ENCODE measurements at regions not wholly inside any gene's neighbourhood (a gene's known extent, or its start where the extent isn't known, plus 50 kb on each side); places are given as distances from the start of the nearest gene placed in this dataset.

DNA sequence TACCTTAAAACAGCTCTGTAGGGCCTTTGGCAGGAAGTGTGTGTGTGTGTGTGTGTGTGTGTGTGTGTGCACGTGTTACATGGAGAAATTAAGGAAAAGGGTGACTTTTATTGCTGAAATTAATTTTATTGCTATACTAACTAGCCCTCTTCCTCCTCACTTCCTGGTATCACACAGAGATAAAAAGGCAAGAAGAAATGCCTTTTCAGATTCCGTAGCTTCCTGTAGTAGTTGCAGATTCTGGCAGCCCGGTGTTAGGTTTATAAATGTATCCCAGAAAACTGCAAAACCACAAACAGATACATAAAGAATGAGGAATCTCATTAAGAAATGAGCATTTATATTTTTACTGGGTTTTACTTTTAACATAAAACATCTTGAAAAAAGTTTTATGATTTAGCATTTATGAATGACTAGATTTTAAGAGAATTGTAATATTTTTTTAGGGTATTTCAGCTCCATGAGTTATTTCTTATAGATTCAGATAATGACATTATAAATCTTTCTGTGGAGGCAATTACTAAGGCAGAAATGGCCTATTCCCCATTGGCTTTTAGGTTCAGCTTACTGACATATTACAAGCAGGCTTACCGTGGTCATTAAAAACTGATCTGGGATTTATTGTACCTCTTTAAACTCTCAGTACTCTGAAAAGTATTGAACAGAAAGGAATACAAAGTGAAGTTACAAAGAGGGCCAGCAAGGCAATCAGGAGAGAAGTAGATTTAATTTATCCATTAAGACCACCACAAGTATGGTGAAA lies 249.1 kb upstream of the TSHZ2 start:
- DNase-seq: no peak

DNA sequence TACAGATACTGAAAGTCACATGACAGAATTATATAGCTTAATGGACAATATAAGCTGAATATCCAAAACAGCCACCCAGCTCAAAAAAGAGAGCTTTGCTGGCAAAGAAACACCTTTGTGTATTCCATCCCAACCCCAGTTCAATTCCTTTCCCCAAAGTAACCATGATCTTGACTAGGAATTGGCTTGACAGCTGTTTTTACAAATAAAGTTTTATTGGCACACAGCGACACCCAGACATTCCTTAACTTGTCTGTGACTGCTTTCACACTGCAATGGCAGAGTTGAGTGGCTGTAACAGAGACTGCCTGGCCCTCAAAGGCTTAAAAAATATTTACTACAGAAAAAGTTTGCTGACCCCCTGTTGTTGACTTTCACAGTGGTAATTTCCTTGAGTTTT lies 264.0 kb upstream of the TSHZ2 start:
- no peak for DNase-seq

DNA sequence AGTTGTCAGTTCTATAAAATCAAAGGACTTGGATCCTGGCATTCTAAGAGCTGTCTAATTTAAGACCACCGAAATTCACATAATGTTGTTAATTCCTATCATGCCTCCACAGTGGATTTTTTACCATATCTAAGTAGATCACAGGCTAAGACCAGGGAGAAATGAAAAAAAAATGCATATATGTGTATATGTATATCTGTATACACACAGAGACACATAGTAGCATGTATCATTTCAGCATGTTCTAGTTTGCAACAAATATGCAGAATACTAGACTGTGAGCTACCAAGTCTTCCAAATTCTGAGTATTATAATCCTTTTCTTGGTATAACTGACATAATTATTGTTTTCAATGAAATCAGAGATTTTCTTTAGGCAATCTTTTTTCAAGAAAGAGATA lies 267.6 kb upstream of the TSHZ2 start:
- DNase-seq: no peak

DNA sequence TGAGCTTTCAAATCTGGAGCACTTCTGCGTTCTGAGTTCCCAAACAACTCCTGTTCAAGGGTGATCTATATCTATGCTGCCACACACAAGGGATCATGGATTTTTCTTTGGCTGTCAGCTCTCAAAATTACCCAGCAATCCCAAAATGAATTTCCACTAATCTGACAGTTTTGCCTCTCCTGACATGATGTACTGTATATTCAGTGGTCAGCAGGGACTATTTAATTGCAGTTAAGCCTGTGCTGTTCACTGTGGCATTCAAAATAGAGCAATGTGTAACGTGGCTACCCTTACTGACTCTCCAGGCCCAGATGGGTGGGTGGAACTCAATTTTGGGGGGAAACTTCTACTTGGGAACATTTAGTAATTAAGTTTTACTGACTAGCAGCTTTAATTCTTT lies 283.8 kb upstream of the TSHZ2 start:
- no peak for DNase-seq

DNA sequence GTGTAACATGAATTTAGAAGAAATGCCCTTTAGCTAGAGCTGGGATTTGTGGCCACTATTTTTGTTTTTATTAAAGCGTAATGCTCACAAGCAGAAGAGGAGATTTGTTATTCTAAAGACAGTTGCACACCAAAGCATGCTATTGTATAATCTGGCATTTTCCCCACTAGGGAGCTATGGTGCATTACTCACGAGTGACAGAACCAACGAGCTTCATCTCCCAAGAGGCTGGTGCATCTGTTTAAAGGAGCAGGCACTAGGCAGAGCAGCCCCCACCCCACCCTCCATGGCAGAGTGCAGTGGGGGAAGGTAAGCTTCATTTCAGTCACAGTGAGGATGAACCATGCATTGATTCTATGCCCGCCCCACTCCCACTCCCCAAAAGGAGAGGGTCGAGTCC lies 287.3 kb upstream of the TSHZ2 start:
- DNase-seq: no peak

DNA sequence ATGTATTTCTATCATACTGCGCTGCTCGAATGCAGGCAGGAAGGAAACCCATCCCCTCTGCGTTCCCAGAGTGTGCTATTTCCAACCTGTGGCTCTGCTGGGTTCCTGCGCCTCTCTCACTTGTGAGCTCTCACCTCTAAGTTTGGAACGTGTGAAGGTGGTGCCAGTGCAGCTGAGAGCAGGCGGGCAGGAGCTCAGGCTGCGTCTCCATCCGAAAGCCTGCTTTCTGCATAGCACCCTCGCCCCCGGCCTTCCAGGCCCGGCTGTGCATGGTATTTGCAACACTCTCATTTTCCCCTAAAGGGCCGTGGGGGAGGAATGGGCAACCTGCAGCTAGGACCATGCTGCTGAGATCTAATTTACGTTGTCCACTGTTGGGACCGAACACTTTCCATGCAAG lies 288.0 kb upstream of the TSHZ2 start:
- no peak for DNase-seq

DNA sequence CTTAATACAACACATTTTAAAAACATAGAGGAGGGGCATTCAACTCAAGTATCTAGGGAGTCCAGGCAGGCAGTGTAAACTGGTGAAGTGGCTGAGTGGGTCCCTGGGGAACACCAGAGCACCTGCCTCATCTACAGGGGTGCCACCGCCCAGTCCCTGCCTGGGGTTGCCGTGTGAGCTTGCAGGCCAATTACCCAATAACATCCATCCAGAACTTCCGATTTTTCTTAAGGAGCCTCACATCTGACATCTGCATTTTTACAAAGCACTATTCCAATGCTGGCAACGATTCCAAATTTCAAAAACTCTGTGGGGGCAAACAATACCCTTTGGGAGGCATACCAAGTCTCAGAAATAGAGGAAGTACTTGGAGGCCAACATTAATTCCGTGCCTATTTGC lies 288.4 kb upstream of the TSHZ2 start:
- no peak for DNase-seq

DNA sequence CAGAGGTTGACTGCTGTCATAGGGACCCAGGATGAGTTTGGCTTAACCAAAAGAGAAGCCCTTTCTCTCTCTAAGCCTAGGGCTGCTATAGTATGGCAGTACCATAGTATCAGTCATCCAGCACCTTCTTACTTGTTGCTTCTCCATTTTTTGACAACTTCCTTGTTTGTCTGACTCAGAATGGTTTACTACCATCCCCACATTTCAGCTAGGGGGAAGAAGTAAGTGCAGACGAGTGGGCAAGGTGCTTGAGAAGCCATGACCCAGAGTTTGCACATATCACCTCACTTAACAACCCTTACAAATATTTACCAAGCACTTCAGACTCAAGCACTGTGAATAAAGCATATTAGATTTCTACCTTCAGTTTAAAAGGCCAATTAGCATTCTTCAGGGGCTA lies 289.9 kb upstream of the TSHZ2 start:
- no peak for DNase-seq

DNA sequence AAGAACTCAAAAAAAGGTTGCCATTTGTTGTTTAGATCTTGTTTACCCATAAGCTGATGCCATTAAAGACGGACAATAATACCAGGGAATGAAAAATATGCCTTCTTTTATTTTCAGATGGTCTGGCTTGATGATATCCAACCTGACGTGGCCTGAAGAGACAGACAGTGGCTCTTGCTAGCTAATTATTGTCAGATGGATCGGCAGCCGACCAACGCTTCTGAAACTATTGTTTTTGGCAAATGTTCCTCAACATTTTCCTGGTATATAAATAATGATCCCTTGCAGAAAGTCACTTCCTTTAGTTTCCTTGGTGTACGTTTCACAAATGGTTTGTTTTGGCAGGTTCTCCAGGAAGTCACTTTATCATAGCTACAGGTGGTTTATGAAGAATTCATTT lies 290.9 kb upstream of the TSHZ2 start:
- no peak for DNase-seq

DNA sequence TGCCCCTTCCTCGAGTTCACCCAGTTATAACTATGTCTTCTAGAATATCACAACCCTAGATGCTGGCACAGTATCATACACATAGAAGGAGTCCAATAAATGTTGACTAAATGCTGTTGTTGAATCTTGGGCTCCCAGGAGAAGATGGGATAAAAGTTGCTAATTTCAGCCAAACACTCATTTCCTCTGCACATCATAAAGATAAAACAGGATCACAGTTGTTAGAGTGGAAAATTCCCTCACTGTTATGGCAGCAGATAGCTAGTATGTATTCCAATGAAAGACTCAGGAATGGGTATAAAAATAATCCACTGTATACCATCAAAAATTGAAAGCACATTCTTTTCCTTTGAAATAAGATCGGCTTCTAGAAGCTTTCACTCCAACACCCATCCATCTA lies 294.9 kb upstream of the TSHZ2 start:
- DNase-seq: no peak

DNA sequence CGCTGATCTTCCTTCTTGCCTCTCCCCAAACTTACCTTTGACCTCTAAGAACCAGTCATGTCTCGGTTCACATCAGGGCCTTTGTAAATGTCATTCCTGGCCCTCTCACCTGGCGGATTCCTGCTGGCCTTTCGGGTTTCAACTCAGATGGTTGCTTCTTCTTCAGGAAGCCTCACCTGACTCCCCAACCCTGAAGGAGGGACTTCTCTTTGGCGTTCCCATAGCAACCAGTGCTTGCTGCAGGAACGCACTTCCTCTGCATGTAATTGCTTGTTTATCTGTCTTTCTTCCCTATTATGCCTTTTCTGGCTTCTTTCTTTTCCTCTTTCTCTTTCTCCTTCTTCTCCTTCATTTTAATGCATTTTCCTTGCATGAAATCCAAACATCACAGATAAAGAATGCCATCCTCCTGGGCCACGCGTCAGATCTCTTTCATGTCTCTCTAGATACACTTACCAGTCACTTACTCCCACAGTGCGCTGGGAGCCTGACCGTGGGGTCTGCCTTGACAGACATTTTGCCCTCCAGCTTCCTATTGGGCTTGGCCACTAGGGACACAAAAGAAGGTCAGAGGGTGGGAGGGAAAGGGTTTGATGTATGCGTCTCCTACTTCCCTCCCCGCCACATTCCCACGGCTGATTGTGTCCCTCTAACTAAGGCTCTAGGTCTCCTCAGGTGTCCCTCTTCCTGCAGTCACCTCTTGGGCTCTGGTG lies 295.7 kb upstream of the TSHZ2 start:
- DNase-seq: no peak

DNA sequence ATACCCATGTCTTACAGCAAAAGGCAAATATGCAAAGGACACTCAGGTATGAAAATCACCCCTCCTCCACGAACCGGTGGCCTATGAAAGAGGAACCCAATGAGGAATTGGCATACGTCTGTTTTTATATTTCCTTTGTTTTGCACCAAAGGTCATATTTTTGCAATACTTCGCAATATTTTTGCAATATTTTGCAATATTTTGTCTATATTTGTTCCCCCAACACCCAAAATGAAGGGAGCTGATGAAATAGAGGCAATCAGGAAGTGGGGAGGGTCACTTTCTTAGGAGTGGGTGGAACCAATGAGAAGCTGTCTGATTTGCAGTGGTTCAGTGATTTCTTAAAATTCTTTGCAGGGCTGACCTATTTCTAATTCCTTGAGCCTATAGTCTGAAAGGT lies 296.8 kb upstream of the TSHZ2 start:
- no peak for DNase-seq

DNA sequence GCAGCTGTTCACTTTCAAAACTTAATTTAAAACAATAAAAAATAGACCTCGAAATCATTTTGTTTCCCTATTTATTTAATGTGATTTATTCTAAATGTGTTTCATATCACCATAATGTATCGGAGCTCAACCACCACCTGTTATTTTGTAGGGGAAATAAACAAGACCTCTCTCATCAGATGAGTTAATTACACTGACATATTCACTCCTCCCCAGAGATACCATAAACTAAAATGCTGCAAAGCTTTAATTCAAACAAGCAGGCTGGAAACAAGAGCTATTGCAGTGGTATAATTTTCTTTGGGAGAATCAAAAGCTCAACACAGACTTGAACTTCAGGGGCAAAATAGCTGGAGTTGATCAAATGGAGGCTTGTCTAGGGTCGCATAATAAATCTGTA lies 303.5 kb upstream of the TSHZ2 start:
- DNase-seq: no peak

DNA sequence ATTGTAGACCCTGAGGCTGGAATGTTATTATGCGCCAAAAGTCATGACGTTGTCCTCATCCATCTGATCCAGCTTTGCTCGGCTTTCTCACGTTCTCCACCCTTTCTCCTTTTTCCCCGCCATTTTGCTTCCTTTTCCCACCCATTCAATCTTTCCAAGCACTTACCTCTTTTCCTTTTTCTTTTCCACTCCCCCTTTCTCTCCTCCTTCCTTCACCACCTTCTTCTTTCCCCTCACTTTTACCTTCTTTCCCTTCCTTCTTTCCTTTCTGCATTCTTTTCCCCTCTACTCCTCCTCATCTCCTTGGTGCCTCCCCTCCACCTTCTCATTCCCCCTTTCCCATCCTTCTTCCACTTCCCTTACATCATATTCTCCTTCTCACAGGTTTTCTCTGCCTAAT lies 304.8 kb upstream of the TSHZ2 start:
- DNase-seq: no peak

DNA sequence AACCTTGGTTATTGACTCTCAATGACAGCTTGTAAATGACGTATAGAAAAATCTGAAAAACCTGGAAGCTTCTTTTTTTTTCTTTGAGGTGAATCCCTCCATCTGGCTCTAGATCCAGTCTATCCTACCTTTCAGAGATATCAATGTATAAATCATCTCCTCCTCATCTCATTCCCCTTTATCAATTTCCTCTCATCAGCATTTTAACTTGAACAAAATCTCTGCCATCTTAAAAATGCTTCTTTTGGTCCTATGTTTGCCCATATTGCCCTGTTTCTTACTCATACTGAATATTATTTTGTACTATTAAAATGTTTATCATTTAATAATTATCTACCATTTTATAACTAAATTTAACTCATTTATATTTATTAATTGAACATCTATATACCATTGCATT lies 306.7 kb upstream of the TSHZ2 start:
- DNase-seq: no peak

DNA sequence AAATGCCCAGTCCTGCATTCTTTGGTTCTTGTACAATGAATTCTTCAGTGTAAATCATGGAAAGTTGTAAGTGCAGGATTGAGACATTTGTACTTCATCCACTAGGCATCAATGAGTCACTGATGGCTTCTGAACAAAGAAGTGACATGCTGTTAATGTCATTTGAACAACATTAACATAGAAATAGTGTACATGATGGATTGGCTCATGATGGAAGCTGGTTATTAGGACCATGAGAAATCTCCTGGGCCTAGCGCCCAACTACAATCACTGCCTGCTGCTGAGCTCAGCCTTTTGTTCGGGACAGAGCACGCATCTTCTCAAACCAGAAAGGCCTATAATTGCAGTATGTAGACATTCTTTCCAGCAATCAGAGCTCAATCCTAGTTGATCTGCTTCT lies 316.8 kb upstream of the TSHZ2 start:
- DNase-seq: no peak

DNA sequence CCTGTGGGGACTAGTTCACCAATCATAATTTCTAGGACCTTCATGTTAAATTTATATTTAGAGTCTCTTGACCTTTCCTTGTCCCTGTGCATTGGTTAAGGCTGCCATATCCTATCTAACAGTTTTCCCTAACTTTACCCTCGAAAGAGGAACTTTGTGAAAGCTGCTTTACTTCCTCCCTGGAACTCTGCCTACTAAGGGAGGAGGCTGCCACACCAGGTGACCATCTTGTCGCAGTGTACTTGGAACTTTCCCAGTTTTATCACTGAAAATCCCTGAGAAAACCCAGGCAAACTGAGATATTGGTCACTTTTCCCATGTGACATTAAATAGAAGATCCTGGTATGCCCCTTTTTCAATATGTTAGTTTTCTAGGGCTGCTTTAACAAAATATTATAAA lies 317.6 kb upstream of the TSHZ2 start:
- DNase-seq: no peak

DNA sequence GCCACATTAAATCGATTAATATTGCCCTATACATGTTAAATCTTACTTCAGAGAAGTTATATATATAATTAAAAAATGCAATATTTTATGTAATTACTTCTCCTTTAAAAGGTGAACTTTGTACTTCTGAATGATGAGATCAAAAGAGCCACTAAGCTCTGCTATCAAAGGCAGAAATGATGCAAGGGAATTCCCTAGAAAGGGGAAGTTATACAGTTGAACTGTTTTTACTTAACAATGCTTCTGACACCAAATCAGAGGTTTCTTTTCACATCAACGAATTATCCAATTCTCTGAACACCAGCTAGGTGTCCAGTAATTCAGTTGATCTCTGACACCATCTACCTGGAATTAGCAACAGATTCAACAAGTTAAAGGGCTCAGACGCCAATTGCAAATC lies 319.9 kb upstream of the TSHZ2 start:
- DNase-seq: no peak

DNA sequence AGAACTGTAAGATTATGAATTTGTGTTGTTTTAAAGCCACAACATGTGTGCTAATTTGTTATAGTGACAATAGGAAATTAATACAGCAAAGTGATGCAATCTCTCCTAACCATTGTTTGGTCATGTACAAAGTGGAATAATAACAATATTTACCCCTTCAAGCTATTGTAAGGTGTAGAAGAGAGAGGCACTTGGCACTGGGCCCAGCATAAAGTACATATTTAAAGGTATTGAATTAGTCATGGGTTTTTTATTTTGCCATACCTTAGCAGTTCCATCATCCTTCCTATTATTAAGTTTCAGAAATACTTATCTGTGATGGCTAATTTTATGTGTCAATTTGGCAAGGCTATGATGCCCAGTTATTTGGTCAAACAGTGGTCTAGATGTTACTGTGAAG lies 322.4 kb upstream of the TSHZ2 start:
- no peak for DNase-seq

DNA sequence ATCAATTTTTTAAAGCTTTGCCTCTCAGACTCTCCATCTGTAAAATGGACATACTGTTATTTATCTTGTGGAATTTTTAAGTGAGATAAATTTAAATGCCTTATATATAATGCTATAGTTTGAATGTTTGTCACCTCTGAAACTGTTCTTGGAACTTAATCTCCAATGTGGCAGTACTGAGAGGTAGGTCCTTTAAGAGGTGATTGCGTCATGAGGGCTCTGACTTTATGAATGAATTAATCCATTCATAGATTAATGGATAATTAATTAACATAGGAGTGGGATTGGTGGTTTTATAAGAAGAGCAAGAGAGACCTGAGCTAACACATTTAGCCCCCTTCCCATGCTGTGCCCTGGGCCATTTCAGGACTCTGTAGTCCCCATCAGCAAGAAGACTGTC lies 326.3 kb upstream of the TSHZ2 start:
- no peak for DNase-seq

DNA sequence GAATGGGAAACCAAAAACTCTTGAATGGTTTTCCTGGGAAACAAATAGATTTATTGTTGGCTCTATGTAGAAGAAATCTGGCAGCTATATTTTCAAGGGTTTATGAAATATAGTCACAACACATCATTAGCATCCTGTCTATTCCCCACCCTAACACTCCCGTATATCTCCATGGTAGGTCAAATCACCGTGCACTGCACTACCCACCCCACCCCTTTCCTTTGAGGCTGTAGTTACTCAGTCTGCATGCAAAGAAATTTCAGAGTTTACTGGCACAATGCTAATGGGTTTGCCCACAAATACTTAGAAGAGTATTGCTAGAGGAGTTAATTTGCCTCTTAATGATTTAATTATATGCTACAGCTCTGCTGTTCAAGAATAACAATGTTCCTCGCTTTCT lies 329.1 kb upstream of the TSHZ2 start:
- no peak for DNase-seq

DNA sequence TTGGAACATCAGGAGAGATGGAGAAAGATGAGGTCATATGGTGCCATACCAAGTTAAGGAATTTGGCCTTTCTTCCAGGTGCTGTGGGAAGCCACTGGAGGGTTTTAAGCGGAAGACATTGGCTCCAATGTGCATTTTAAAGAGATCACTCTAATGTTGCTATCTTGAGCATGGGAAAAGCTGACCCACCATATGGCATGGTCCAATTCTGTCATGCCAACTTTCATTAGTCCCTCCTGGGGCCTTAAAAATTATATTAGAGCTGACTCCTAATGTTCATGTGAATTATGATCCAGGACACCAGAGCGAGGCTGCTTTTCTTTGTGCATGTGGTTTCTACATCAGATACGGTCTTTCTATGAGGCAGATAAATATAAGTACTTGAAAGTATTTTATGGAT lies 335.0 kb upstream of the TSHZ2 start:
- DNase-seq: no peak

DNA sequence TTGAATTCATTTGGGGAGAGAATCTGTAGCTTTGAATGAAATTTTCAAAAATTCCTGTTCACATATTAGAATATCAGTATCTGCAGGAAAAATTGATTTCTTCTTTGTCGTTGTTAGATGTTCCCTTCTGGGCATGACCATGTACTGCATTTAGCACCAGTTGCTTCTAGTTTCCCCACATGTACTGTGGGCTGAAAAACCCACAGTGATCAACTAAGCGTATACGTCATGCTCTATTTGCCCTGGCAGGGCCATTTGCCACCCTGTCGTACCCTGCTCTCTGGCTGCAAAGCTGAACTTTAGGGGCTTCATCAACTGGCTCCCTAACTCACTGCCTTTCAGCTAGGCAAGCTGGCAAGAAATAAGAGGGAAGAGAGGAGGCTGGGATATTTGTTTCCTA lies 340.7 kb upstream of the TSHZ2 start:
- no peak for DNase-seq

DNA sequence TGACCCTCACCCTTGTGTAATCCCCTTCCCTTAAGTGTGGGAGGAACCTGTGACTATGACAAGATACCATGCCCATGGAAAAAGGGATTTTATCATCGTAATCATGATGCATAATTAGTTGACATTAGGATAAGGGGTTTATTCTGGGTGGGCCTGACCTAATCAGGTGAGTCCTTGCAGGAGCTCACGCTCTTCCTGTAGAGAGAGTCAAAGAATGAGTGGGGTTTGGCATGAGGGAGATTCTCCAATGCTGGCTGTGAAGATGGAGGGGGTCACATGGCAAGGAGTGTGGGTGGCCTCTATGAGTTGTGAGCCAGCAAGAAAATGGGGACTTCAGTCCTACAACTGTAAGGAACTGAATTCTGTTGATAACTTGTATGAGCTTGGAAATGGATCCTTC lies 342.0 kb upstream of the TSHZ2 start:
- no peak for DNase-seq

DNA sequence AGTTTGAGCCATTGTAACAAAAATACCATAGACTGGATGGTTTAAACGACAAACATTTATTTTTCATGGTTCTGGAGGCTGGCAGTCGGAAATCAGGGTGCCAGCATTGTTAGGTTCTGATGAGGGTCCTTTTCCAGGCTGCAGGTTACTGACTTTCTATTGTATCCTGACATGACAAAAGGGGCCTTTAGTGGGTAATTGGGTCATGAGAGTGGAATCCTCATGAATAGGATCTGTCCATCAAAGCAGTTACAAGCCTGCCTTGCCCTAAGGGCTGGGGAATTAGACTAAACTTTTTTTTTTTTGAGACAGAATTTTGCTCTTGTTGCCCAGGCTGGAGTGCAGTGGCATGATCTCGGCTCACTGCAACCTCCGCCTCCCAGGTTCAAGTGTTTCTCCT lies 347.9 kb upstream of the TSHZ2 start:
- peak; percentile 60 for DNase-seq
